ENCODE measurements at regions not wholly inside any gene's neighbourhood (a gene's known extent, or its start where the extent isn't known, plus 50 kb on each side); places are given as distances from the start of the nearest gene placed in this dataset.

GRCh38 chr1:157269656-157270375 is 131.6 kb upstream of the ETV3 start:
- TF ChIP-seq TAF1 (IDR thresholded peaks at IDR 0.05; ENCODE audit: borderline replicate concordance, low read depth, low read length) (no peak), POLR2A (IDR thresholded peaks at IDR 0.05; ENCODE audit: low read depth, low read length) (no peak), POLR2AphosphoS5 (IDR thresholded peaks at IDR 0.05; ENCODE audit: low read depth, low read length) (no peak)

All from GM12892 (cell line).